ENCODE measurements at regions not wholly inside any gene's neighbourhood (a gene's known extent, or its start where the extent isn't known, plus 50 kb on each side); places are given as distances from the start of the nearest gene placed in this dataset.

GRCh38 chr13:100899720-100900316 lies 225.2 kb upstream of the TMTC4 start:
- no peak for ATAC-seq (replicated peaks)
- Mint-ChIP-seq H3K4me3 (no peak overlapping the region), H3K4me1 (no peaks in the 10 kb centered on the region), H3K27me3 (no peaks in the 10 kb centered on the region), H3K9me3 (no peaks in the 10 kb centered on the region), H3K36me3 (no peaks in the 10 kb centered on the region), H3K27ac (no peak overlapping the region)
- no peak for DNase-seq

DNA sequence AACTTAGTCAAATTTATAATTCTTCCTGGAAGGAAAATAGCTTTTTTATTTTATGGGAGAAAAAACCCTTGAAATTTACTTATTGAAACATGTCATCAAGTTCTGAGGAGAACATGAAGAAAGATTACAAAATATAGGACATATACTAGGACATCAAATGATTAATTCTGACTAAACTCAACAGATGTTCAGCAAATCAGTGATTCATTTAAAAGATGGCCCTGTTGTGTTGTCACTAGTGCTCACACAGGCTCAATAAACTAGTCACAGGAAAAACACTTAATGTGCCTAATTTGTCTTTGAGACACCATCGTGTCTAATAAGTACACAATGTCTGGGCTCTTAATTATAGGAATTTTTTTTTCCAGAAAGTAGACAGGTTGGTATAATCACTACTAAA lies 223.8 kb upstream of the TMTC4 start:
- no peak overlapping the region for H3K27ac Mint-ChIP-seq
- H3K27me3 Mint-ChIP-seq, result no peaks in the 10 kb centered on the region
- ATAC-seq (replicated peaks) (no peak), DNase-seq (no peak)
- no peak overlapping the region for H3K4me3 Mint-ChIP-seq
- no peaks in the 10 kb centered on the region for H3K36me3 Mint-ChIP-seq
- H3K9me3 Mint-ChIP-seq, result no peaks in the 10 kb centered on the region
- no peaks in the 10 kb centered on the region for H3K4me1 Mint-ChIP-seq

- Mint-ChIP-seq H3K4me3 (no peak overlapping the region), H3K27me3 (no peaks in the 10 kb centered on the region), H3K9me3 (peaks cover 0 to 1% of the 10 kb centered on the region in 2 donors), H3K4me1 (no peaks in the 10 kb centered on the region), H3K36me3 (no peaks in the 10 kb centered on the region), H3K27ac (no peak overlapping the region)
- ATAC-seq (replicated peaks), result no peak
- no peak for DNase-seq
These were observed 221.1 kb upstream of the TMTC4 start for GRCh38 chr13:100895651-100896050.

DNA sequence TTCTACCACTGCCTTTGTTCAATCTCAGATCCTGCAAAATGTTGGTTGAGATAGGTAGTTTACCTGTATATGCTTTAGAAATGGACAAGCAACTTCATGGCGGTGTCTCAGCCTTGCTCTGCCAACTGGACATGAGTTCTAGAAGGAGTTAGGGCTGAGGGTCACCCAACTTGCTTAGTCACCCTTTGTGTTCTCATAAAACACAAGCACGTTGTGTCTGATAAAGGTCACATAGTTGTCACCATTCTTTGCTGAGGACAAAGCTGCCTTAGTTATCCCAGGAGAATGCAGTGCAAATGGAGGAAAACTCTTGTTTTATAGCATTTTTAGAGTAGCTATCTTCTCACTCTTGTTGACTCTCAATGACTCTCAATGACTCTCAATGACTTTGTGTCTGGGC lies 218.4 kb upstream of the TMTC4 start:
- ATAC-seq (replicated peaks), result no peak
- Mint-ChIP-seq H3K9me3 (peaks cover 0 to 1% of the 10 kb centered on the region in 2 donors), H3K27me3 (no peaks in the 10 kb centered on the region), H3K4me1 (no peaks in the 10 kb centered on the region), H3K4me3 (no peak overlapping the region), H3K36me3 (no peaks in the 10 kb centered on the region), H3K27ac (no peak overlapping the region)
- DNase-seq, result no peak

- H3K36me3 Mint-ChIP-seq, result no peaks in the 10 kb centered on the region
- H3K27me3 Mint-ChIP-seq, result no peaks in the 10 kb centered on the region
- H3K9me3 Mint-ChIP-seq, result peaks cover 0 to 1% of the 10 kb centered on the region in 2 donors
- no peaks in the 10 kb centered on the region for H3K4me1 Mint-ChIP-seq
- no peak overlapping the region for H3K4me3 Mint-ChIP-seq
- DNase-seq (no peak), ATAC-seq (replicated peaks) (no peak)
- H3K27ac Mint-ChIP-seq, result no peak overlapping the region
These were observed 216.1 kb upstream of the TMTC4 start for GRCh38 chr13:100890645-100891044.

DNA sequence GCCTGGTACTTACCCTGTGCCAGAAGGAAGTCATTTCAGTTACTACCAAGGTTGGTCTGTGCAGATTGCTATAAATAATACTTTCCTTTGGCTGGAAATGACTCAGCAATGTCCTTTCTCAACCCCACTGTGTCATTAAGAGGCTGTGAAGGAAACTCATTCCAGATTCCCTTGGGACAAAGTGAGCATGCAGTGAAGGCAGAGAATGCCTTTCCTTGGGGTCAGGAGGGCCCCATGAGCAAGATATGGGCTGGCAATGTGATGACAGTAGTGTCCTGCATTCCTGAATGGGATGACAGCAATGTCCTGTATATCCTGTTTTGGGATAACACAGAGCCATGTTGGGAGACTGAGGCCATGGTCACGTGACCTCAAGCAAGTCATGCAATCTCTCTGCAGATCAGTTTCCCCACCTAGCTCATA lies 213.1 kb upstream of the TMTC4 start:
- Mint-ChIP-seq H3K27me3 (no peaks in the 10 kb centered on the region), H3K36me3 (no peaks in the 10 kb centered on the region), H3K4me3 (no peak overlapping the region), H3K4me1 (no peaks in the 10 kb centered on the region), H3K27ac (no peak overlapping the region), H3K9me3 (peaks cover 0 to 1% of the 10 kb centered on the region in 2 donors)
- DNase-seq, result no peak
- ATAC-seq (replicated peaks), result no peak

DNA sequence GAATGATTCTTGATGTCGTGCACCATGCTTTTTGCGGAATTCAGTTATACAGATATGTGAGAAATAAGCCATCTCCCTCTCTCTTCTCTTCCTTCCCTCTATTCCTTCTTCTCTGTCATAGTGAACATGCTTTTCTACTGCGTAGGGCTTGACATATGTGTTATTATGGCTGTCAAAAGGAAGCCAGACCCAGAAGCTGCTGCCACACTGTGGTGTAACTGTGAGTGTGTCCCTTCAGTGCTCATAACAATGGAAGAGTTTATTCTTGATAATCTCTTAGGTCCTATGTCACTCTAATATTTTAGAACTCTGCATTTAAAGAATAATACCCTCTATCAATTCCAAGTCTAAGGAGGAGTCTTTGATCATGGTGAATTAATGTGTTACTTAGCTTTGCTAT lies 208.9 kb upstream of the TMTC4 start:
- no peaks in the 10 kb centered on the region for H3K36me3 Mint-ChIP-seq
- ATAC-seq (replicated peaks) (no peak), DNase-seq (no peak)
- H3K4me1 Mint-ChIP-seq, result no peaks in the 10 kb centered on the region
- no peak overlapping the region for H3K4me3 Mint-ChIP-seq
- peaks cover 0 to 1% of the 10 kb centered on the region in 2 donors for H3K9me3 Mint-ChIP-seq
- H3K27ac Mint-ChIP-seq, result no peak overlapping the region
- no peaks in the 10 kb centered on the region for H3K27me3 Mint-ChIP-seq

GRCh38 chr13:100881291-100881864 lies 206.8 kb upstream of the TMTC4 start:
- Mint-ChIP-seq H3K27ac (no peak overlapping the region), H3K36me3 (no peaks in the 10 kb centered on the region), H3K4me1 (peaks cover 0 to under 1% of the 10 kb centered on the region in 2 donors), H3K4me3 (no peak overlapping the region), H3K9me3 (peaks cover 2 to 3% of the 10 kb centered on the region in 2 donors), H3K27me3 (peaks cover 0 to 2% of the 10 kb centered on the region in 2 donors)
- ATAC-seq (replicated peaks) (no peak), DNase-seq (no peak)

GRCh38 chr13:100880166-100880565 lies 205.6 kb upstream of the TMTC4 start:
- Mint-ChIP-seq H3K27me3 (peaks cover 3 to 7% of the 10 kb centered on the region in 2 donors), H3K9me3 (peaks cover 6 to 7% of the 10 kb centered on the region in 2 donors), H3K4me3 (no peak overlapping the region), H3K4me1 (peaks cover 0 to 6% of the 10 kb centered on the region in 2 donors), H3K36me3 (no peaks in the 10 kb centered on the region), H3K27ac (no peak overlapping the region)
- no peak for DNase-seq
- no peak for ATAC-seq (replicated peaks)

GRCh38 chr13:100879255-100879654 lies 204.7 kb upstream of the TMTC4 start:
- H3K4me3 Mint-ChIP-seq, result no peak overlapping the region
- ATAC-seq (replicated peaks) (no peak), DNase-seq (no peak)
- H3K36me3 Mint-ChIP-seq, result no peaks in the 10 kb centered on the region
- peaks cover 0 to 6% of the 10 kb centered on the region in 2 donors for H3K4me1 Mint-ChIP-seq
- peaks cover 6 to 9% of the 10 kb centered on the region in 2 donors for H3K9me3 Mint-ChIP-seq
- peaks cover 3 to 7% of the 10 kb centered on the region in 2 donors for H3K27me3 Mint-ChIP-seq
- H3K27ac Mint-ChIP-seq, result no peak overlapping the region

GRCh38 chr13:100876044-100876403 lies 201.4 kb upstream of the TMTC4 start:
- peaks cover 0 to 6% of the 10 kb centered on the region in 2 donors for H3K4me1 Mint-ChIP-seq
- peaks cover 7% of the 10 kb centered on the region in 2 donors for H3K27me3 Mint-ChIP-seq
- ATAC-seq (replicated peaks) (no peak), DNase-seq (no peak)
- peaks cover 6 to 11% of the 10 kb centered on the region in 2 donors for H3K9me3 Mint-ChIP-seq
- H3K27ac Mint-ChIP-seq, result no peak overlapping the region
- no peaks in the 10 kb centered on the region for H3K36me3 Mint-ChIP-seq
- peak overlapping the region in 1 of 2 donors; percentile 21 for H3K4me3 Mint-ChIP-seq

GRCh38 chr13:100875392-100876043 lies 200.9 kb upstream of the TMTC4 start:
- Mint-ChIP-seq H3K36me3 (no peaks in the 10 kb centered on the region), H3K9me3 (peaks cover 6 to 11% of the 10 kb centered on the region in 2 donors), H3K4me1 (peaks cover 0 to 6% of the 10 kb centered on the region in 2 donors), H3K27me3 (peaks cover 7% of the 10 kb centered on the region in 2 donors), H3K27ac (no peak overlapping the region), H3K4me3 (no peak overlapping the region)
- peak; percentile 33 to 75 for ATAC-seq (replicated peaks)
- no peak for DNase-seq

GRCh38 chr13:100872761-100873160 lies 198.2 kb upstream of the TMTC4 start:
- Mint-ChIP-seq H3K27me3 (peaks cover 7% of the 10 kb centered on the region in 2 donors), H3K36me3 (no peaks in the 10 kb centered on the region), H3K27ac (no peak overlapping the region), H3K4me1 (peaks cover 0 to 6% of the 10 kb centered on the region in 2 donors), H3K4me3 (no peak overlapping the region), H3K9me3 (peaks cover 6 to 12% of the 10 kb centered on the region in 2 donors)
- ATAC-seq (replicated peaks), result no peak
- DNase-seq, result no peak

DNA sequence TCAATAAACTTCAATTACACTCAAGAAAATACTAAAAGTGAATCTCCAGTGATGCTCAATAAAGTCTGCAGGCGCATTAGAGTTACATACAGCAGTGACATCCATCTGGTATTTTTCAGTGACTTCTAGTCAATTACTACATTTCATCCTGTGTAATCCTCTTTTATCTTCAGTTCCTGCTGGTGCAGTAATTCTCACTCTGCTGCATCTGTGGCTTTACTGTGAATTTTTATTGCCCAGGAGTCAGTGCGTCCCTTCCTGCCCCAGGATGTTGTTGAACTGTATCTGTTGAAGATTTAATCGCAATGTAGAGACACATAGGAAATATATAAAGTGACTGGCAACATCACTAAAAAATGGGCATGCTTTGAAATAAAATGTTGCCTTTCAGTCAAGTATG lies 196.3 kb upstream of the TMTC4 start:
- Mint-ChIP-seq H3K36me3 (no peaks in the 10 kb centered on the region), H3K27ac (no peak overlapping the region), H3K27me3 (peaks cover under 1 to 4% of the 10 kb centered on the region in 2 donors), H3K4me1 (peaks cover 0 to under 1% of the 10 kb centered on the region in 2 donors), H3K9me3 (peaks cover 3 to 17% of the 10 kb centered on the region in 2 donors), H3K4me3 (no peak overlapping the region)
- DNase-seq, result no peak
- ATAC-seq (replicated peaks), result no peak

- Mint-ChIP-seq H3K27ac (no peak overlapping the region), H3K27me3 (no peaks in the 10 kb centered on the region)
- no peak for ATAC-seq (replicated peaks)
These were observed 186.3 kb upstream of the TMTC4 start for GRCh38 chr13:100860866-100861265.

More at GRCh38 chr13:100860866-100861265, 186.3 kb upstream of the TMTC4 start:
- Mint-ChIP-seq H3K9me3 (peaks cover 6 to 7% of the 10 kb centered on the region in 2 donors), H3K4me3 (no peak overlapping the region), H3K36me3 (no peaks in the 10 kb centered on the region), H3K4me1 (no peaks in the 10 kb centered on the region)
- DNase-seq, result no peak

Measured in stimulated activated naive B cell treated with anti-CD40 and anti-IgM and Interleukin-4, amounts not matched to agents 10 μg/mL and 1 μg/mL and 100 μg/mL, for 72 hours (primary cell).